Activated T-helper 2 cell treated with anti-CD3 and anti-CD28 coated beads, Interferon-gamma antibody, Interleukin-2, Interleukin-4, amounts not matched to agents 10 μg/mL and 5 μg/mL and 100 μg/mL, durations not matched to agents 14 hours and 24 hours and 36 hours (primary cell): ENCODE measurements at regions not wholly inside any gene's neighbourhood (a gene's known extent, or its start where the extent isn't known, plus 50 kb on each side); places are given as distances from the start of the nearest gene placed in this dataset.

Source experiments
- DNase-seq: peaks from one replicate; pipeline ENCODE4 v3.0.0; 2021; ENCODE audit warnings: low spot score
- H3K27ac Mint-ChIP-seq: one replicate; pipeline ENCODE4 v1.8.0; 2021; ENCODE audit warnings: mixed read lengths
- H3K27me3 Mint-ChIP-seq: one replicate; pipeline ENCODE4 v1.8.0; 2021; ENCODE audit warnings: low read depth, mixed read lengths
- H3K36me3 Mint-ChIP-seq: one replicate; pipeline ENCODE4 v1.8.0; 2021; ENCODE audit warnings: low read depth, mixed read lengths
- H3K4me1 Mint-ChIP-seq: one replicate; pipeline ENCODE4 v1.8.0; 2021; ENCODE audit warnings: low read depth, mixed read lengths
- H3K4me3 Mint-ChIP-seq: one replicate; pipeline ENCODE4 v1.8.0; 2021; ENCODE audit warnings: low read depth, mild to moderate bottlenecking, moderate library complexity, mixed read lengths
- H3K9me3 Mint-ChIP-seq: one replicate; pipeline ENCODE4 v1.8.0; 2021; ENCODE audit warnings: mixed read lengths
- intact Hi-C: fragments of 100-400 bp; cut with micrococcal nuclease; formaldehyde crosslinking; loops from one replicate; pipeline ENCODE4 v1.15.1; 2023

GRCh38 chr12:30442461-30442860, 253.2 kb downstream of the IPO8 start:
- Mint-ChIP-seq H3K36me3 (no peaks in the 10 kb centered on the region), H3K4me1 (no peaks in the 10 kb centered on the region), H3K4me3 (no peak overlapping the region), H3K27ac (no peak overlapping the region), H3K27me3 (no peaks in the 10 kb centered on the region), H3K9me3 (no peaks in the 10 kb centered on the region)
- DNase-seq: no peak
- intact Hi-C loops: no loop called here

- Mint-ChIP-seq H3K4me3 (no peak overlapping the region), H3K9me3 (no peaks in the 10 kb centered on the region), H3K4me1 (no peaks in the 10 kb centered on the region), H3K27me3 (no peaks in the 10 kb centered on the region), H3K36me3 (no peaks in the 10 kb centered on the region), H3K27ac (no peak overlapping the region)
- intact Hi-C loops: no loop called here
- DNase-seq: no peak
Observed at GRCh38 chr12:30440826-30441602, 254.7 kb downstream of the IPO8 start.

GRCh38 chr12:30439201-30439600, 256.5 kb downstream of the IPO8 start:
- H3K4me3 Mint-ChIP-seq: no peak overlapping the region
- no peaks in the 10 kb centered on the region for H3K9me3 Mint-ChIP-seq
- H3K36me3 Mint-ChIP-seq: no peaks in the 10 kb centered on the region
- H3K27me3 Mint-ChIP-seq: no peaks in the 10 kb centered on the region
- no peak for DNase-seq
- intact Hi-C loops: no loop called here
- H3K4me1 Mint-ChIP-seq: no peaks in the 10 kb centered on the region
- H3K27ac Mint-ChIP-seq: no peak overlapping the region

DNA sequence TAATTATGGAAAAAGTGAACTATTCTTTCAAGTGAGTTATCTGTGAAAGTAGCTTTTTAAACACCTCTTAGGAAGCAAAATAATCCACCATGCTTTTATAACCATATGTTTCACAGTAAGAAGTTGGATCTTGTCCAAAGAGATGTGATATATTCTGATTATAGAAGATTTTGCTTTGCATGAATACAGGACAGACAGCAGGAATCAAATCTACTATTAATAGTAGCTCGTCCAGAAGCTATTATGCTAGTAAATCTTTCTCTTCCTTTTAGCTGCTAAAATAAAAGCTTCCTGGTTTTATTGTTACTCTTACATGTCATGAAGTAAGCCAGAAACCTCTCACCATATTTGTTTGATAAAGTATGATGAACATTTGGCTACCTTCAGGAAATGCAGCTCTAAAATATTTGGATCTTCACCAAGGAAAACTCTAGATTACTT, 257.0 kb downstream of the IPO8 start:
- Mint-ChIP-seq H3K27ac (no peak overlapping the region), H3K9me3 (no peaks in the 10 kb centered on the region), H3K4me3 (no peak overlapping the region), H3K27me3 (no peaks in the 10 kb centered on the region), H3K4me1 (no peaks in the 10 kb centered on the region), H3K36me3 (no peaks in the 10 kb centered on the region)
- DNase-seq: no peak
- intact Hi-C loops: no loop called here

- Mint-ChIP-seq H3K27me3 (no peaks in the 10 kb centered on the region), H3K27ac (no peak overlapping the region), H3K4me3 (no peak overlapping the region), H3K4me1 (no peaks in the 10 kb centered on the region), H3K36me3 (no peaks in the 10 kb centered on the region), H3K9me3 (no peaks in the 10 kb centered on the region)
- intact Hi-C loops: no loop called here
- no peak for DNase-seq
Observed at GRCh38 chr12:30437616-30438015, 258.1 kb downstream of the IPO8 start.

- H3K4me1 Mint-ChIP-seq: no peaks in the 10 kb centered on the region
- no peak overlapping the region for H3K27ac Mint-ChIP-seq
- intact Hi-C loops: no loop called here
- H3K4me3 Mint-ChIP-seq: no peak overlapping the region
- DNase-seq: no peak
- no peaks in the 10 kb centered on the region for H3K9me3 Mint-ChIP-seq
- no peaks in the 10 kb centered on the region for H3K27me3 Mint-ChIP-seq
- H3K36me3 Mint-ChIP-seq: no peaks in the 10 kb centered on the region
Observed at GRCh38 chr12:30437044-30437443, 258.6 kb downstream of the IPO8 start.

DNA sequence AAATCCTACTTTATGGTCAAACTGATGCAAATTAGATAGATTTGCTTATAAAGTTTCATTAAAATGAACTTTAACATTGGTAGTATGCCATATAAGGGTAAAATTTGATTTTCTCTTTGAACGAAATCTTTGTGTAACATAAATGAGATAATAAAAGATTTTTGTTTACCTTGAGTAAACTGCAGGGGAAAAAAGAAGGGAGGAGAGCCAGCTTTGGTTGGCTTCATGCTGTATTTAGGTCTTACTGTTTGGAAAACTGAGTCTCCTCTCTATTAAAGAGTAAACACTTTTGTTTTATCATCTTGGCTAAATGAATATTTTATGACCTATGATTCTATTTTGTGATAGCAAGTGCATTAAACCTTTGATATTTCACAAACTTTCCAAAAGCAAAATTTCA, 267.6 kb downstream of the IPO8 start:
- no peaks in the 10 kb centered on the region for H3K36me3 Mint-ChIP-seq
- no peaks in the 10 kb centered on the region for H3K9me3 Mint-ChIP-seq
- H3K27ac Mint-ChIP-seq: no peak overlapping the region
- DNase-seq: no peak
- no peak overlapping the region for H3K4me3 Mint-ChIP-seq
- H3K27me3 Mint-ChIP-seq: no peaks in the 10 kb centered on the region
- no peaks in the 10 kb centered on the region for H3K4me1 Mint-ChIP-seq
- intact Hi-C loops: no loop called here

DNA sequence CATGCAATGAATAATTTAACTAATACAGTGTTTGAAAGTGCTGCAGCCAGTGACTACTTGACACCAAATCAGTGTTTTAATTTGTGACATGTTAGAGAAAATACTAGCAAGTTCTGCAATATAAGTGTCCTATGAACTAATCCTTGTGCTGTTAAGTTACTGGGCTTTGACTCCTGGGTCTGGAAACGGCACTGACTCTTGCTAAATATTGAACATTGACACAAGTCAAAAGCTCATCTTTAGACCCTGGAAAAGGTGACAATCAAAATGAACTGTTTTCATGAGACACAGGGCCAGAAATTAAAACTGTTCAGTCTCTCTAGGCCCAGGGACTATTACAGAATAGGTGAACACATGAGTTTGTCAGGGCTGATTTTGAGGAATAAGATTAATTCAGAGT, 268.1 kb downstream of the IPO8 start:
- no peak for DNase-seq
- Mint-ChIP-seq H3K27ac (no peak overlapping the region), H3K4me3 (no peak overlapping the region), H3K4me1 (no peaks in the 10 kb centered on the region), H3K9me3 (no peaks in the 10 kb centered on the region), H3K27me3 (no peaks in the 10 kb centered on the region), H3K36me3 (no peaks in the 10 kb centered on the region)
- intact Hi-C loops: no loop called here

DNA sequence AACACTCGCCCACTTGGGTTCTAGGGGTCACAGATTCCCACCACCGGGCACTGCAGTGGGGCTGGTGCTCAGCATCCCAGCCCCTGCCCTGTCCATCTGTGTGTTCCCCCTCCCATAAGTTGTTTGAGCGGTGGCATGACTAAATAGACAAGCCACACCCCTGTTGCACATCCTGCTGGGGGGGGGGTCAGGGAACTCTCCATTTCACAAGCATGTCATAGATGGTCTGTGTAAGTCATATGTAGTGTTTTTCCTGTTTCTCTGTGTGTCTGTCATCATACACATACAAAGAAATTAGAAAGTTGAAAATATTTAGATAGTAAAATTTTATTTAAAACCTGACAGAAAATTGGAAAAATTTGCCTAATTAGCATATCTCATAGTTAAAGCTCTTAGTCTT, 270.2 kb downstream of the IPO8 start:
- Mint-ChIP-seq H3K27me3 (no peaks in the 10 kb centered on the region), H3K4me3 (no peak overlapping the region), H3K36me3 (no peaks in the 10 kb centered on the region), H3K9me3 (no peaks in the 10 kb centered on the region), H3K4me1 (no peaks in the 10 kb centered on the region), H3K27ac (no peak overlapping the region)
- intact Hi-C loops: no loop called here
- no peak for DNase-seq

DNA sequence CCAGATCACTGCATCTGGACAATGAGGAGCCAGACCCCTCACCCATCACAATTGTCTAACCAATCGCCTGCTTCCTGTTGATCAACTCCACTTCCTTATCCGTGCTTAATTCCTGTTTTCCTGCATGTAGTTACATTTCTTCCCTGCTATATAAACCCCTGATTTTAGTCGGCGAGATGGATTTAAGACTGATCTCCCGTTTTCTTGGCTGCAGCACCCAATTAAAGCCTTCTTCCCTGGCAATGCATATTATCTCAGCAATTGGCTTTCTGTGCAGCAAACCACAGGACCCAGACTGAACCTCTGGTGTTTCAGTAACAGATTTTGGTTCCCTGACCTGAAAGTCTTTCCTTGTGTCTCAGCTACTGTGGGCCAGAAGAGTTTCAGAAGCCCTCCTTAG, 272.3 kb downstream of the IPO8 start:
- Mint-ChIP-seq H3K9me3 (no peaks in the 10 kb centered on the region), H3K4me1 (no peaks in the 10 kb centered on the region), H3K27ac (no peak overlapping the region), H3K27me3 (no peaks in the 10 kb centered on the region), H3K36me3 (no peaks in the 10 kb centered on the region), H3K4me3 (no peak overlapping the region)
- DNase-seq: no peak
- intact Hi-C loops: no loop called here

DNA sequence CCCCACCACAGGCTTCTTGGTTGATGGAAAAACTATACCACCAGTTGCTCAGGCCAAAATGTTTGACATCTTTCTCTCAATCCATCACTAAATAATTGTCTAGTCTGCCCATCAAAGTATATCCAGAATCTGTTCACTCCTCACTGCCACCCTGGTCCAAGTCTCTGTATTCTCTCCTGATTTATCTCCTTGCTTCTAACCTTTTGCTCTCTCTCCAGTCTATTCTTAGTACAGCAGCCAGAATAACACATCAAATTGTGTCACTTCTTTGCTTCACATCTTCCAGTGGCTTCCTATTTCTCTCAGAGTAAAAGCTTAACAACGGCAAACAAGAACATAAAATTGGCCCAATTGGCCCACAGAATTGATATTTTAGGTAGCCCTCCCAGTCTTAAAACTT, 272.8 kb downstream of the IPO8 start:
- no peaks in the 10 kb centered on the region for H3K36me3 Mint-ChIP-seq
- no peaks in the 10 kb centered on the region for H3K27me3 Mint-ChIP-seq
- no peak for DNase-seq
- H3K9me3 Mint-ChIP-seq: no peaks in the 10 kb centered on the region
- intact Hi-C loops: no loop called here
- H3K4me3 Mint-ChIP-seq: no peak overlapping the region
- H3K4me1 Mint-ChIP-seq: no peaks in the 10 kb centered on the region
- no peak overlapping the region for H3K27ac Mint-ChIP-seq

DNA sequence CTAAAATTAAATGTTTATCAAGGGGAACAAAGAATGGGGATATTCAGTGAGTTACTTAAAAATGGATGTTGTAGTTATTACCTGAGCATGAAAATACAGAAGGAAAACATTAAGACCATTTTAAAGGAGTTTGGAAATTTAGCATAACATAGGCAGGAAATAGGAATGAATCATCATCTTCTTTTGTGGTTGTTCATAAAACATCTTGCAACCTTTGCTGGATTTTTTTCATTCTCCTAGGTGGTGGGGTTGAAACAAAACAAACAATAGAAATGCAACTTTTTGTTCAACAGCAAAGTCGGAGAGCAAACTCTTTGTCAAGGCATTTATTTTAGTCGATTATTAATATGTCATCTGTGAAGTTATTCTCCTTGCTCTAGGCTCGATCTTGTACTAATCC, 275.1 kb downstream of the IPO8 start:
- DNase-seq: no peak
- Mint-ChIP-seq H3K27ac (no peak overlapping the region), H3K36me3 (no peaks in the 10 kb centered on the region), H3K4me3 (no peak overlapping the region), H3K9me3 (no peaks in the 10 kb centered on the region), H3K27me3 (no peaks in the 10 kb centered on the region), H3K4me1 (no peaks in the 10 kb centered on the region)
- intact Hi-C loops: no loop called here

DNA sequence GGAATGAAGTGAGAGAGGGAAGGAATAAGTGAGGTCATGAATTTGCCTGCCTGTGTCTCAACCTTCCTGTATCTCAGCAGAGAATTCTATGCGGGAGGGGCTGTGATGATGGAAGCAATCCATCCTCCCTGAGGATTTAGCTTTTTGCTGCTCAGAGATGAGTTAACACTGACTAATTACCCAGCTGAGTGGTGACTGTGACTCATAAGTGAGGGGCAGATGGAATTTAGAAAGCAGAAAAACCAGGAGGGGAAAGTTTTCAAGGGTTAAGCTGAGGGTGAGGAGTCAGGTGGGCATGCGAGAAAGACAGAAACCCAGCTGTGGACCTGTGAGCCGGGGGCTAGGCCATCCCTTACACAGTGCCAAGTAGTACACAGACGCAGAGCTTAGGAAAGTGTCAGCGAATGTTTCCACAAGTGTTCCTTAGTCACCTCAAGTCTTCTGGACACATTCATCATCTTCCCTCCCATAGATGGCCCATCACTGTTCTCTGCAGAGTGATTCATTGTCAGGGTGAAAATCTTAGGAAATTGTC, 277.9 kb downstream of the IPO8 start:
- H3K27ac Mint-ChIP-seq: no peak overlapping the region
- no peak overlapping the region for H3K4me3 Mint-ChIP-seq
- no peaks in the 10 kb centered on the region for H3K27me3 Mint-ChIP-seq
- H3K9me3 Mint-ChIP-seq: no peaks in the 10 kb centered on the region
- no peaks in the 10 kb centered on the region for H3K4me1 Mint-ChIP-seq
- DNase-seq: no peak
- H3K36me3 Mint-ChIP-seq: no peaks in the 10 kb centered on the region
- intact Hi-C loops: no loop called here

DNA sequence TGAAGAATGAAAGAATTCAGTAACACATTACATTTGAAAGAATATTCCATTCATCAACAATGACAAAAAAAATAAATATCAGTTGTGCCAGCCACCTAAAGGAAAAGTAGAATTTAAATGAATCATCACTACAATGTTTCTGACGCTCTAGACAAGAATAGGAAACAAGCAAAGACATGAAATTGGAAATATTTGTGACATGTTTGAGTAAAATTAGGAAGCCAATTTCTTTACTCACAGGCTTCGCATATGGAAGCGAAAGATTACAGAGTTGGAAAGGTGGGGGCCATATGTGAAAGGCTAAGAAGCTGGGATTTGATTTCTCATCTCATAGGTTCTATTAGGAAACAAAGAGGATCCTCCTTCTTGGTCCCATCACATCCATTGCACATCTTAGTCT, 279.0 kb downstream of the IPO8 start:
- Mint-ChIP-seq H3K4me3 (no peak overlapping the region), H3K27me3 (no peaks in the 10 kb centered on the region), H3K36me3 (no peaks in the 10 kb centered on the region), H3K27ac (no peak overlapping the region), H3K4me1 (no peaks in the 10 kb centered on the region), H3K9me3 (no peaks in the 10 kb centered on the region)
- intact Hi-C loops: no loop called here
- DNase-seq: no peak
